CD4-positive, alpha-beta T cell (primary cell): ENCODE measurements at regions not wholly inside any gene's neighbourhood (a gene's known extent, or its start where the extent isn't known, plus 50 kb on each side); places are given as distances from the start of the nearest gene placed in this dataset.

Source experiments
- ATAC-seq: fragments of 200-7000 bp; cut with Tn5 transposase; one replicate; pipeline ENCODE4 v1.10.0; 2022; ENCODE audit warnings: mild to moderate bottlenecking; ENCODE audit not compliant: poor library complexity
- CTCF ChIA-PET: fragments of 350-600 bp; sonication (Branson Sonifier 250); formaldehyde crosslinking; loops from one replicate; lab custom pipeline; 2021; ENCODE audit warnings: antibody characterized with exemption, inconsistent platforms; lab: Charles Lee
- POLR2A ChIA-PET: fragments of 350-600 bp; sonication (Branson Sonifier 250); formaldehyde crosslinking; loops from one replicate; lab custom pipeline; 2021; ENCODE audit warnings: antibody characterized with exemption, inconsistent platforms; lab: Charles Lee
- DNase-seq, 14 experiments: peaks; one replicate each; pipeline ENCODE4 v3.0.0-alpha.2; 2013 to 2020; ENCODE audit warnings: mixed read lengths in 2 of 14
- H3K27ac ChIP-seq, 2 donors: one replicate each; pipeline versions ENCODE4 v1.5.1 to v1.7.0; 2013; ENCODE audit warnings: low read length in 2 of 2, low read depth in 1 of 2, mild to moderate bottlenecking in 1 of 2
- H3K27me3 ChIP-seq, 2 experiments: 1 replicate in 1 of 2; 2 replicates in 1 of 2; pipeline versions ENCODE4 v1.6.1 to v1.7.0; 2013; ENCODE audit warnings: low read length in 2 of 2, control low read depth in 1 of 2, mild to moderate bottlenecking in 1 of 2, moderate library complexity in 1 of 2; ENCODE audit not compliant: insufficient read depth in 2 of 2, control insufficient read depth in 1 of 2
- H3K36me3 ChIP-seq: one replicate; pipeline ENCODE4 v1.6.1; 2013; ENCODE audit warnings: low read length, control low read depth; ENCODE audit not compliant: insufficient read depth
- H3K4me1 ChIP-seq: one replicate; pipeline ENCODE4 v1.6.1; 2013; ENCODE audit warnings: low read length, control low read depth; ENCODE audit not compliant: insufficient read depth
- H3K4me3 ChIP-seq: one replicate; pipeline ENCODE4 v1.5.1; 2013; ENCODE audit warnings: mild to moderate bottlenecking, low read length, moderate library complexity
- H3K9me3 ChIP-seq, 2 experiments: 1 replicate in 1 of 2; 2 replicates in 1 of 2; pipeline versions ENCODE4 v1.6.1 to v1.7.0; 2013; ENCODE audit warnings: low read length in 2 of 2, mild to moderate bottlenecking in 2 of 2, control low read depth in 1 of 2, moderate library complexity in 1 of 2; ENCODE audit not compliant: control insufficient read depth in 1 of 2, insufficient read depth in 1 of 2
- H3K27ac Mint-ChIP-seq: one replicate; pipeline ENCODE4 v1.8.0; 2020; ENCODE audit warnings: mixed read lengths
- H3K27me3 Mint-ChIP-seq: one replicate; pipeline ENCODE4 v1.8.0; 2021; ENCODE audit warnings: mixed read lengths
- H3K36me3 Mint-ChIP-seq: one replicate; pipeline ENCODE4 v1.8.0; 2021; ENCODE audit warnings: low read depth, mixed read lengths
- H3K4me1 Mint-ChIP-seq: one replicate; pipeline ENCODE4 v1.8.0; 2021; ENCODE audit warnings: low read depth, mixed read lengths
- H3K4me3 Mint-ChIP-seq: one replicate; pipeline ENCODE4 v1.8.0; 2020; ENCODE audit warnings: mild to moderate bottlenecking, mixed read lengths
- H3K9me3 Mint-ChIP-seq: one replicate; pipeline ENCODE4 v1.8.0; 2020; ENCODE audit warnings: mixed read lengths
- CTCF ChIP-seq: fragments of 200-600 bp; IDR thresholded peaks from one replicate; pipeline ENCODE4 v1.8.0; 2022; ENCODE audit warnings: antibody characterized with exemption, mild to moderate bottlenecking
- intact Hi-C, 2 experiments: fragments of 100-400 bp; cut with DNase I in 1 of 2; cut with micrococcal nuclease in 1 of 2; formaldehyde crosslinking; loops; one replicate each; pipeline versions ENCODE4 v1.15.1 to v1.9.0; 2023 to 2025; cut with DNase I, micrococcal nuclease

GRCh38 chr5:6873359-6873758 lies 160.1 kb downstream of the TENT4A start:
- no peak for TF ChIP-seq CTCF
- Mint-ChIP-seq H3K27me3 (no peaks in the 10 kb centered on the region), H3K4me3 (no peak overlapping the region), H3K4me1 (no peaks in the 10 kb centered on the region), H3K27ac (no peak overlapping the region), H3K9me3 (no peaks in the 10 kb centered on the region), H3K36me3 (no peaks in the 10 kb centered on the region)
- ATAC-seq (no peak), DNase-seq (no peak)
- Histone ChIP-seq H3K27me3 (no peaks in the 10 kb centered on the region), H3K36me3 (no peaks in the 10 kb centered on the region), H3K27ac (no peak overlapping the region), H3K4me1 (no peaks in the 10 kb centered on the region), H3K9me3 (no peaks in the 10 kb centered on the region), H3K4me3 (no peak overlapping the region)
- ChIA-PET CTCF (no interaction called here), POLR2A (no interaction called here)
- intact Hi-C loops: no loop called here

GRCh38 chr5:6875376-6875775 lies 162.1 kb downstream of the TENT4A start:
- Histone ChIP-seq H3K4me1 (no peaks in the 10 kb centered on the region), H3K36me3 (no peaks in the 10 kb centered on the region), H3K27me3 (peaks cover 0 to 3% of the 10 kb centered on the region in 2 experiments), H3K9me3 (no peaks in the 10 kb centered on the region), H3K27ac (no peak overlapping the region), H3K4me3 (no peak overlapping the region)
- H3K4me3 Mint-ChIP-seq: no peak overlapping the region
- H3K9me3 Mint-ChIP-seq: no peaks in the 10 kb centered on the region
- DNase-seq (no peak), ATAC-seq (no peak)
- ChIA-PET POLR2A (no interaction called here), CTCF (no interaction called here)
- no peak for TF ChIP-seq CTCF
- H3K27ac Mint-ChIP-seq: no peak overlapping the region
- intact Hi-C loops: no loop called here
- no peaks in the 10 kb centered on the region for H3K36me3 Mint-ChIP-seq
- H3K4me1 Mint-ChIP-seq: no peaks in the 10 kb centered on the region
- peaks cover 6% of the 10 kb centered on the region for H3K27me3 Mint-ChIP-seq

GRCh38 chr5:6877986-6878828 lies 165.0 kb downstream of the TENT4A start:
- TF ChIP-seq CTCF: no peak
- no peaks in the 10 kb centered on the region for H3K9me3 ChIP-seq
- Mint-ChIP-seq H3K36me3 (no peaks in the 10 kb centered on the region), H3K9me3 (no peaks in the 10 kb centered on the region), H3K27me3 (peaks cover 6% of the 10 kb centered on the region), H3K4me3 (no peak overlapping the region), H3K4me1 (no peaks in the 10 kb centered on the region), H3K27ac (no peak overlapping the region)
- ATAC-seq (no peak), DNase-seq (no peak)
- no peak overlapping the region for H3K27ac ChIP-seq
- intact Hi-C loops: no loop called here
- peaks cover 0 to 7% of the 10 kb centered on the region in 2 experiments for H3K27me3 ChIP-seq
- CTCF ChIA-PET: no interaction called here
- H3K4me1 ChIP-seq: no peaks in the 10 kb centered on the region
- no peaks in the 10 kb centered on the region for H3K36me3 ChIP-seq
- POLR2A ChIA-PET: no interaction called here
- H3K4me3 ChIP-seq: no peak overlapping the region
